GM19240 (cell line): ENCODE measurements at regions not wholly inside any gene's neighbourhood (a gene's known extent, or its start where the extent isn't known, plus 50 kb on each side); places are given as distances from the start of the nearest gene placed in this dataset.

Source experiments
- DNase-seq: peaks from one replicate; pipeline ENCODE4 v3.0.0; 2011; ENCODE audit warnings: low spot score; ENCODE audit not compliant: insufficient read length

DNA sequence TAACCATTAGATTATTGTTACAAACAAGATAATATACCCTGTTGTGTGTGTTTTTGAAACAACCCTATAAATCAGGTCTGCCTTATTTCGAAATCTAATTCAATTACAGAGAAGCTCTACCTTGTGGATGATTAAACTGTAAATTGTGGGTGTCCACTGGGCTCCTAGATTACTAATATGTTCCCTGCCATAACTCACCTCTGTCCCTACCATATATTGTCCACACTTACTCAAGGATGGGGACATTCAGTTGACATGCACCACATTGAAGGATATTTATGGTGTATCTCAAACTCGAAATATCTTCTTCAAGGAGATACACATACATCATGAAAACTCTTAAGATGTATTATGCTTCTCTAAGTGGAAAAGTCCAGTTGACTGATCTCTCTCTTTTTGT lies 617.6 kb upstream of the EEF2KMT start:
- DNase-seq, result no peak

DNA sequence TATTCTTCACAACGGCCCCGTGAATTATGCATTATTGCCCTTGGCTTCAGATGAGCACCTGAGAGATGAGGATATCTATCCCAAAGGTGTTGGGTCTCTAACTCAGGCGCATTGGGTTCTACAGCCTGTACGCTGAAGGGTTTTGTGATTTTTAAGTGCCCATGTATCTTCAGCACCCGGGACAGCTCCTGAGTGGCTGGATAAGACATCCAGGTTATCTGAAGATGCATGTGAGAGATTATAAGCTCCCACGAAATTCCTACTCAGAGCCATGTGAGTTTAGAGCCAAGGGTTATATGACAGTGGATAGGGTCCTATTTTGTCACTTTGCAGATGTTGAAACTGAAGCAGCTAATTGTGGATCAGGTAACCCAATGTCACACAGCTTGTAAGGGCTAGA lies 612.3 kb upstream of the EEF2KMT start:
- no peak for DNase-seq

DNA sequence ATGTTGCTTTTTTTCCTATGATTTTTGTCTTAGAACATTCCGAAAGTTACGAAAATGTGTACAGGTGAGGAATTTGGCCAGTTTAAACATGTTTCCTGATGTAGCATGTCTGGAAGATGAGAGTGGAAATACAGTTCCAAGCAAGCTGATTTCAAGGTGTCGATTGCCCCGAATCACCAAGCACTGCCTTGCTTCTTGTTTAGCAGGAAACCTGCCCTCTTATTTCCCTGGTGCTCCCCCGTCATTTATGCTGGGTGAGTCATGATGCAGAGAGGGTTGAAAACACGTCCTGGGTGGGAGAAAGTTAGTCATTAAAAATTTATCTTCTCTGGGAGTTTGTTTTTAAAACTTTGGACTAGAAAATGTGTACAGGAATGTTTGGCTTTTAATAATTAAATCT lies 608.6 kb upstream of the EEF2KMT start:
- DNase-seq, result no peak

DNA sequence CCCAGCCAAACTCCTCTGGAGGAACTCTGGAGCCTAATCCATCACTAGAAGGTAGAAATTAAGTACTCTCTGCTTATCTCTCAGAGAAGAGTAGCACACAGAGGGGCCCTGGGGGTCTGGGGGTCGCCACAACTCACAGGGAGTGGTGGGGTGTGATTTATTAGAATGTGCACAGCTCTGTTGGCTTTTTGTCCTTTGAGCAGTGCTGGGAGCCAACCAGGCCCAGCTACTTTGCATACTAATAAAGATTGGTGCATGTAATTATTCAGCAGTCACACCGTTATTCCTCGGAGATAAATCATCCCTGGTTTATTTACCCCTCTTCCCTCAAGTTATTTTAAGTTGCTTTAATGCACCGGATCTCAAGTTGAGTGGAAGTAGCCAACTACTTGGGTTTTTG lies 606.7 kb upstream of the EEF2KMT start:
- DNase-seq, result no peak

DNA sequence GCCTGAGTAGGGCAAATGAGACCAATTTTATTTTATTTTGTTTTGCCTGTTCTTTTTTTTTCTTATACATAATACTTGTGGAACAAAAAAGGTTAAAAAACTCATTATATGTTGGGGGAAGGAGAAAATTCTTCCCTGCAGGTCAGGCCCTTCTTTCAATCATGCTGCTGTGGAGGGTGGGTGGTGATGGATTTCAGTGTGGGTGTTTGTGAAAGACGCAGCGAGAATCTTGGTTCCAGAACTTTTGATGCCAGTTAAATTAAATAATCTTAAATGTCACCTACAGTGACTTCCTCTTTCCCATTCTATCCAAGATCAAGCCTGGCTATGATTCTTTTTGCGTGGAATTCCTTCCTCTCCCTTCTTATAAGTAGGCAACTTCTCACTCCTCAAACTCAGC lies 595.8 kb upstream of the EEF2KMT start:
- no peak for DNase-seq

DNA sequence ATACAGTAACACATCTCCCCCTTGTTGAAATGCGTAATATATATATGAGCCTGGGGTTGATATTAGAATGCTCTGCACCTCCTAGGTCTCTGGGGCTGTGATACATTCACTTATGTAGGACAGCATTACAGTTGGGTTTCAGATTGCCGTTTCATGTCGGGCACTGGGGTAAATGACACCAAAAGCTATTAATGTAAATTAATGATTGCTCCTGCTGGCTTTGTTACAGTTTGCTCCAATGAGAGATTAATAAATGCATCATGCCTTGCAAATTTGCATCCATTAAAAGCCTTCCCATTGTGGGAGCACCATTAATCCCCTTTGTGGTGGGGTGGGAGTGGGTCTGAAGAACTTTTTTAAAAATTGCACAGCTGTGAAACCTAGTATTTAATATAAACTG lies 584.4 kb upstream of the EEF2KMT start:
- DNase-seq, result no peak

DNA sequence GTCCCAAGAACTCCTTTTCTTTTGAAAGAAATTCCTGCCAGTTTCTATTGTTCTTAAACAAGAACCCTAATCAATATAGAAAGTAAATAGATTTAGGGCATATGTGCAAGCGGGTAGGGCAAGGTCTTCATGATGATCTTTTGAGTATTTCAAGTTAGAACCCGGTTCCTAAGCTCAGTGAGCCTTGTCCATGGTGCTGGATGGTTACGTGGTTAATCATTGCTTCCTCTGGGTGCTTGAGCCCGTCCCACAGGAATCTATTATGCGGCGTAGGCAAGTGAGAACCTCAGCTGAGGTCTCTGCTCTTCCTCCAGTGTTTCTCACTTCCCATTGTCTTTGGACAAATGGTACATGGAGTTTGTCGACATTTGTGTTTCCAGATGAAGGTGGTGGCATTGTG lies 580.8 kb upstream of the EEF2KMT start:
- no peak for DNase-seq

DNA sequence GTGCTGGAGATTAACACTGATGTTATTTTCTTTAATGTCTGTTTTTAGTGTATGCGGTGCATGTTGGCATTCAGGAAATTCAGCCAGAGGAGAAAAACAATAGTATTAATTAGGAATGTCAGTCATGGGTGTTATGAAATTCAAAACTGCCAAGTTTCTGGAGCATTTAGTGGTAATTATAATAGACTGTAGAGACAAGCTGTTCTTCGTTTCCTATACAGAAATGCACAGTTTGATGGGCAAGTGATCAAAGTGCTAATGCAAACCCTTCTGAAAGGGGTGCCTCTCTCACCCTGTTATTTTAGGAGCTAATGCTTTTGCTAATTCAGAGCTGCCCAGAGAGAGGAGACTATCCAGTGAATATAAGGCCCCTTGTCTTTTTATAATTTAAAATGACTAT lies 573.8 kb upstream of the EEF2KMT start:
- no peak for DNase-seq

DNA sequence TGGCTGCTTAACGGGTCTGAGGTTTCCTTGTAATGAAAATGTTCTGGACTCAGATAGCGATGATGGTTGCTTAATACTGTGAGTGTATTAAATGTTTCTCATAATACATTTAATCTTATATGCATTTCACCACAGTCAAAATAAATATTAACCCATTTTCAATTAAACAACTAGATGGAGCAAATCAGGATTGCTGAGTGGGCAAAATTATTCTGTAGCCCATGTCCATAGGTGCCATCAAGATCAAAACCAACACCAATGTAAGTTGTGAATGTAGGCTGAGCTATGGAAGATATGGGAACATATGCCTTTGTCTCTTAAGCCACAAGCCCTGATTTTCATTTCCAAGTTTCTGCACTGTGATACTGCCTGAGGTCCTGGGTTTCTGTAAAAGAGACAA lies 572.6 kb upstream of the EEF2KMT start:
- no peak for DNase-seq

DNA sequence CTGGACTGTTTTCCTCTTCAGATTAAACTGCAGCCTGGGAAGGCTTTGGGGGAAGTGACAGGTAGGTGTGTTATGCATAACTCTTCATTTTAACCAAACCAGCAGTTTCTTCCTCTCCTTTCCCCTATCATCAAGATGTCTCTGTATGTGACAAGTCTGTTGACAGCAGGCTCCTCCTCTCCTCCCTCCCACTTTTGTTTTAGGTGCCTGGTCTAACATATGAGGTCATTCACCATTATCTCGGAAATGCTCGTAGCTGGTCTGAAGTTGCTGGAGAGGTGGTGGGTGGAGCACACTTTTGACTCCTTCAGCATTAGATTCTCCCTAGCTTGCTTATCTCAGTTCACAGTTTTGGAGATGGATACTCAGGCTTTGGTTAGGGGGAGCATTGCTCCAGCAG lies 571.0 kb upstream of the EEF2KMT start:
- no peak for DNase-seq

DNA sequence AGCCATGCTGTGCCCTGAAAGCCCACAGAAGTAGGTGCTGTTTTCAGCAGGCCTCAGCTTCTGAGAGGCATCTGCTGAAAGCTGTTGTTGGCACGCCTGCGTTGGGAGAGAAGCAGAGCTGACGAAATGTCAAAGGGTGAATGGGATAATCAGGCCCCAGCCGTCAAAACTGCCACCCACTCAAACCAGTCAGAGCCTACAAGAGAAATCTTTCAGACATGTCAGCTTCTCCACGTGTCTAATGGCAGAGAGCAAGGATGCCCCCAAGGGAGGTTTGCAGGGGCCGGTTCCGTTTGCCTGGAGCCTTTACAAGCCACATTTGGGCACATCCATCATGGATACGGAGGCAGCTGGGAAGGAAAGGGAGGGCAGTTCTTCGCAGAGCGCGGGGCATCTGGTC lies 568.2 kb upstream of the EEF2KMT start:
- no peak for DNase-seq

DNA sequence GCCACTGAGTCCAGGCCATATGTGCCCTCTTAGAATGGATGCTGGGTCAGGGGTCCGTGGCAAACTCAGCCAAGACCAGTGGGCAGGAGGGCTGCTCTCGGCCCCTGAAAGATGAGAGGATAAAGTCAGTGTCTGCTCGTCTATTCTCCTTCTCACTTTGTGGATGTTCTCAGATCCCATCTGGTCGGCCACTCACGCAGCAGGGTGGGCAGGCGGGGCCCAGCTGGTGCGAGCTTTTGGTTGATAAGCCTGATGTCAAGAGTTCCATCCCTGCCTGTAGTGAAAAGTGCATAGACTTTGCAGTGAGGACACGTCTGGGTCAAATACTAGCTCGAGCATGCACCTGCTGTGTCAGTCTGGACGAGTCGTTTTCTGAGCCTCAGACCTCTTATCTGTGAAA lies 556.2 kb upstream of the EEF2KMT start:
- no peak for DNase-seq

DNA sequence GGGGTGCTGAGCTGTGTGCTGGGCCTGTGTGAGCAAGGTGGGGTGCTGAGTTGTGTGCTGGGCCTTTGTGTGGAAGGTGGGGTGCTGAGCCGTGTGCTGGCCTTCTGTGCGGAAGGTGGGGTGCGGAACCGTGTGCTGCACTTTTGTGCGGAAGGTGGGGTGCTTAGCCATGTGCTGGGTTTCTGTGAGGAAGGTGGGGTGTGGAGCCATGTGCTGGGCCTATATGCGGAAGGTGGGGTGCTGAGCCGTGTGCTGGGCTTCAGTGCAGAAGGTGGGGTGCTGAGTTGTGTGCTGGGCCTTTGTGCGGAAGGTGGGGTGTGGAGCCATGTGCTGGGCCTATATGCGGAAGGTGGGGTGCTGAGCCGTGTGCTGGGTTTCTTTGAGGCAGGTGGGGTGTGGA lies 555.4 kb upstream of the EEF2KMT start:
- no peak for DNase-seq

DNA sequence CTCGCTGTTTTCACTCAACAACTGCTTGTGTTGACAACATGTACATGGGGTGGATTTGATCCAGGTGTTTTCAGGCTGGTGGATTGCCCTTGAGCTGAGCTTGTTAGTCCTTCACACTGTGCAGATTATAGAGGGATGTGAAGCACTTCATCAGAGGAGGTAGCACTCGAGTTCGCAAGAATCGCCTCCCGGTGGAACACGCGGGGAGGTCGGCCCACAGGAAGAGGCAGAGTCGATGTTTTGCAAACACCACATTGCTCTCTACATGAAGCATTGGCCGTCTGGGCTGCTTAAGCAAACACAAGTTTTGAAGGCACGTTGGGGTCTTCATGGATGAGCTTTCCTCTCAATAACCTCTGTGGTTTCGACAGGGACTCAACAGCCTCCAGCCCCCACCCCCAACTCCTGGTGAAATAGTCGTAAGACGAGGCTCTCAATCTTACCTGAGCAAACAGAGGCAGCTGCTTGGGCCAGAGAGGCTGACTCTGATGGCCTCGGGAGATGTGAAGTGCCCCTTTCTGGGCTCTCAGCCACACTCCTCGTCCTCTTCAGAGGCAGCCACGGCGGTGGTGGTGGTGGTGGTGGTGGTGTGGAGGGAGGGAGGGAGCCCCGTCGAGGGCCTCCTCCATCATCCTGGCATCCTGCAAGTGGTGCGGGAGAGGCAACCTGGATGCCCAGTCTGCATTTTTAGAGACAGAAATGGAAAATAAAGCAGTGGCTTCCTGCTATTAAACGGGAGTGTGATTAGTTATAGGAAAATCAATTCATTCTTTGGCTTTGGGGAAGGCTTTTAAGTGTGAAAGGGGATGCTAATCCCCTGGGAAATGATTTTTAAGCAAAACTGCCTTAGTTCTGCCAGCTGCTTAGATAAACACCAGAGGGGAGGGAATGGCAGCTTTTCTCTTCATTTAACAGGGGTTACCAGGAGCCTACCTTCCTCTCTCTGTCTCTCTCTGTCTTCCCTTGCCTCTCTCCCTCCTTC lies 552.5 kb upstream of the EEF2KMT start:
- no peak for DNase-seq

DNA sequence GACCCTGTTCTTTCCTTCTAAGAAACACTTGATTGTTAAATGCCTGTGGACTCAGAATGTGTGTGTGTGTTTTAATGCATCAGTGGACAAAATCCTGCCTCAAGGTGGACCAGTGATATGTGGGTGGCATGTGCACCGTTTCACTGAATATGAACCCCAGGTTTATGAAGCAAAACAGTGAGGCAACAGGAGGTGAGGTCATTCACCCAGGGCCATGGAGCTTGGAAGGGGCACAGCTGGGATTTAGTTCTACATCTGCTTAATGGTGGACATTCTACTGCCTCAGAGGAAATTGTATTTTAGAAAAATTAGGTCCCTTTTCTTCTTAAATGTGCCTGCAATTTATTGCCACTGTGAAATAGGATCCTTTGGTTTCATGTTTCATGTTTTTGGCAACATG lies 549.5 kb upstream of the EEF2KMT start:
- DNase-seq, result no peak

DNA sequence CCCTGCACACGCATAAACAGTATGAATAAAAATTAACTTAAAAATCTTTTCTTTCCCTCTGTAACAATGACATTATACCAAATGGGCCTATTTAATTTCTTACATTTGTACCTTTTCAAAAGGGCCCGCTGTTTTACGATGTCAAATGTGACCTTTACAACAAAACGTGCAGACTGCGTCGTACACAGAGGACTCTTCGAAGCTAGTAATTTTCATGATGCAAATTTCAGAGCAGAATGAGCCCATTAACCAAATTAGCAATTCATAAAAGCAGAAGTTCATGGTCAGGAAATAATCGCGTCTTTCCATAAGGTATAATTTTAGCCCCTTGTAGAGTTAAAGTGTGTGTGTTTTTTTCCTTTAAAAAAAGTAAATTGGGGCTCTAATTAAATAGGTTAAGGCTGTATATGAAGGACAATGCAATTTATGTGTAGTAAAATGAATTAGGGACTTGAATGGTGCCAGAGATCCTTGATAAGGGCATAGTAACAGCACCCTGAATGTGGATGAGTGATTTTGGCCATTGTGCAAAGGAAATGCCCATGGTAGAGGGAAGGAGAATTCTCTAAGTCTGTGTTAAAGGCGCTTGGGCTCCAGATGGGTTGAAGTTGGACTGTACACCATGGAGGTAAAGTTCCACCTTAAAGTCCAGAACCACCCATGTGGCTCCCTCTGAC lies 546.4 kb upstream of the EEF2KMT start:
- no peak for DNase-seq

DNA sequence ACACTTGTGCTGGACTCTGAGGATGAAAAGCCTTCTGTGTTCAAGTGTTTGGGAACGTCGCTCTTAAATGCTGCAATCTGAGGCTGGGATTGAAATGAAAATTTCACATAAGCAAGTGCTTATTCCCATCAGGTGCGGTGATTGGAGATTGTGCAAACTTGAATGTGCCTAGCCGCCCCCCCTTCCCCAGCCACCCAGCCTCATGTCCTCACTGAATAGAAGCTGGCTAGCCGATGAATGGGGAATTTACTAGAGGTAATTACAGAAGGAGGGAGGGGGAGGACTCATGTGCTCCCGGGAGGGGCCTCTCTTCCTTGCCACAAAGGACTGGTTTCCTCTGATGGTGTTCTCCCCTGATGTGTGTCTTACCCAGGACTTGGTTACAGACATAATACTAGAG lies 544.8 kb upstream of the EEF2KMT start:
- DNase-seq, result no peak

DNA sequence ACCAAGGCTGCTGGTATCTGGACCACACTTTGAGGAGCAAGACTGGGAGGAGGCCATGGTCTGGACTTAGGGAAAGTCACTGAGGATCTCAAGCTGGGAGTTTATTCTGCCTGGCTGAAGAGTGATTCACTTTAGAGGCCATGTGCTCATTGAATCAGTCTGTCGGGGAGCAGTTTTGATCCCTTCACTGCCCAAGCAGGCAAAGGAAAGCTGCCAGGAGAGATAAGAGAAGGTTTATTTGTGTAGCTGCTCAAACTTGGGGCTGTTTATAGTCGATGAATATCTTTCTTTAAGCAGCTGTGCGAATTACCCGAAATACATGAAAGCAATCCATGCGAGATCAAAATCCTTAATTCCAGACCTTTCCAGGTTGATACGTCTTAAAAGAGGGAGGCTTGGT lies 544.4 kb upstream of the EEF2KMT start:
- DNase-seq, result no peak

DNA sequence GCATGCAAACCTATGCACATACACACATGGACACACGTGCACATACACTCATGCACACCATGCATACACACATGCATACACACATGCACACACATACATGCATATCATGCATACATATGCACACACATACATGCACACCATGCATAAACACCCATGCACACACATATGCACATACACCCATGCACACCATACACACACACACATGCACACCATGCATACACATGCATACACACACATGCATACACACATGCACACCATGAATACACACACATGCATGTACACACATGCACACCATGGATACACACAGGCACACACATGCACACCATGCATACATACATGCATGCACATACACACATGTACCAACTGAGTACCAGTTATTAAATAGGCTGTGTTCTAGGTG lies 543.3 kb upstream of the EEF2KMT start:
- DNase-seq, result no peak

DNA sequence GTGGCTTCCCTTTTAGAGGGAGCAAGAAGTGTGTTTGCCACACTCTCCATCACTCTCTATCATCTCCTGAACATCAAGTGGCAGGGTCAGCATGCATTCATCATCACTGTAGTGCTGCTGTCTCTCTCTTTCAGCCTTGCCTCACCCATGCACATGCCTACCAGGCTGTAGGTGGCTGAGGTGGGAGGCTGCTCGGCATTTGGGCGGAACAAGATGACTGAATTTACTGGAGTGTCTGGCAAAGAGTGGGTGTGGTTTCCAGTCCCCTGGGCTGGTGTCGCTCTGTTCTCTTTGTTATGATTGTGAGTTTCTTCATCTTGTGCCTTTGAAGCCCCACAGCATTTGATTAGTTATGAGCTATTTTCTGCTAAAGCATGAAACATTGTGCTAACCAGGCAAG lies 541.9 kb upstream of the EEF2KMT start:
- DNase-seq, result no peak

DNA sequence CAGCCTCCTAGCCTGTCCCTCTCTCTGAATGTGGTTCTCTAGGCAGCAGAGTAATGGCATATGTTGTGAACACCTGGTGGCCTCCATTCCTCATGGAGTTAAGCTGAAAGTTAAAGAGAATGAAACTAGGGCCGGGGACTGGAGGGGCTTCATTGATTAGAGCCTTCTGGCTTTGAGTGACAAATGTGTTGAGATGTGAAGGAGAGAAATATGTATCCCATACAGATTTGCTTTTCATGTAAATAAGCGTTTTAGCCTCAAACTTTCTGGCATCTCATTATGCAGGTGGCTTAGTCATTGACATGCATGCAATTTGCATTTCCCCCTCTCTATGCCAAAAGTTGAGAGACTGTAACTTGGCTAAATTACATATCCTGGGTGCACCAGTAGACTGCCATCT lies 537.7 kb upstream of the EEF2KMT start:
- no peak for DNase-seq

DNA sequence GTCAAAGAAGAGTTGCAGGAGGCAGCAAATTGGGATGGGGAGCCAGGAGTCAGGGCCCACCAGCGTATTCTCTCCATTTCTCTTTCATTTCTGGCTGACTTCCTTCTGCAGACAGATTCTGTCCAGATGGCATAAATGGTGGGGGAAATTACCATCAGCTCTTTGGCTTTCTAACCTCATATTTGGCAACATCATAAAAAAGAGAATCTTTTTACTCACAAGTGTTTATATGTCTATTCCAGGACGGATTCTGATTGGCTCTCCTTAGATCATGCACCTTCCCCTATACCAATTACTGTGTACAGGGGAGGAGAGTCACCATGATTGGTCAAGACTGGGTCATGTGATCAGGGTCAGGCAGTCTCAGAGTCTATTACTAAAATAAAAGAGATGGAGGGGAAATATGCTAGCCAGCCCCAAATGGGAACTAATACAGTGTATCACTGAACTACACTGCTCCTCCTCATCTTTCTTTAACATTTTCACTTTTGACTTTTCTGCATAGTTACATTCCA lies 537.1 kb upstream of the EEF2KMT start:
- DNase-seq, result no peak
